ENCODE measurements at regions not wholly inside any gene's neighbourhood (a gene's known extent, or its start where the extent isn't known, plus 50 kb on each side); places are given as distances from the start of the nearest gene placed in this dataset.
A peak's percentile ranks its signal among the peaks of the same experiment; 100 is the strongest.
"Not testable (repeated sequence)": the region's sequence is repeated elsewhere in the genome, so short reads cannot be mapped to it uniquely, and the experiment has no call there.

GRCh38 chr10:80938903-80939302 is 401.2 kb downstream of the SH2D4B start:
- peak in 2 of 3 donors; percentile 9 to 60 for DNase-seq (ENCODE audit: low read depth in 2 of 3, low spot score in 2 of 3)

- peak in 2 of 3 donors; percentile 9 to 27 for DNase-seq (ENCODE audit: low read depth in 2 of 3, low spot score in 2 of 3)
These were observed 407.7 kb downstream of the SH2D4B start for GRCh38 chr10:80945264-80945880.

- DNase-seq (ENCODE audit: low read depth in 2 of 3, low spot score in 2 of 3): no peak
These were observed 408.4 kb downstream of the SH2D4B start for GRCh38 chr10:80946073-80946472.

GRCh38 chr10:80946957-80947726 is 409.4 kb downstream of the SH2D4B start:
- DNase-seq (ENCODE audit: low read depth in 2 of 3, low spot score in 2 of 3): no peak

- DNase-seq (ENCODE audit: low read depth in 2 of 3, low spot score in 2 of 3): no peak
These were observed 412.1 kb downstream of the SH2D4B start for GRCh38 chr10:80949785-80950184.

GRCh38 chr10:80952436-80952835 is 414.7 kb downstream of the SH2D4B start:
- no peak for DNase-seq (ENCODE audit: low read depth in 2 of 3, low spot score in 2 of 3)

- DNase-seq (ENCODE audit: low read depth in 2 of 3, low spot score in 2 of 3): no peak
These were observed 419.5 kb downstream of the SH2D4B start for GRCh38 chr10:80957161-80957560.

GRCh38 chr10:80964179-80964578 is 426.5 kb downstream of the SH2D4B start:
- DNase-seq (ENCODE audit: low read depth in 2 of 3, low spot score in 2 of 3): no peak

GRCh38 chr10:80964955-80965614 is 427.4 kb downstream of the SH2D4B start:
- DNase-seq (ENCODE audit: low read depth in 2 of 3, low spot score in 2 of 3): no peak

GRCh38 chr10:80966326-80966986 is 428.8 kb downstream of the SH2D4B start:
- no peak for DNase-seq (ENCODE audit: low read depth in 2 of 3, low spot score in 2 of 3)

GRCh38 chr10:80967357-80967756 is 429.7 kb downstream of the SH2D4B start:
- DNase-seq (ENCODE audit: low read depth in 2 of 3, low spot score in 2 of 3): not testable (repeated sequence)

GRCh38 chr10:80968903-80969302 is 431.2 kb downstream of the SH2D4B start:
- DNase-seq (ENCODE audit: low read depth in 2 of 3, low spot score in 2 of 3): no peak

- no peak for DNase-seq (ENCODE audit: low read depth in 2 of 3, low spot score in 2 of 3)
These were observed 433.8 kb downstream of the SH2D4B start for GRCh38 chr10:80971461-80971860.

GRCh38 chr10:80976658-80977057 is 439.0 kb downstream of the SH2D4B start:
- no peak for DNase-seq (ENCODE audit: low read depth in 2 of 3, low spot score in 2 of 3)

- no peak for DNase-seq (ENCODE audit: low read depth in 2 of 3, low spot score in 2 of 3)
These were observed 447.4 kb downstream of the SH2D4B start for GRCh38 chr10:80985102-80985501.

GRCh38 chr10:80986596-80986995 is 448.9 kb downstream of the SH2D4B start:
- DNase-seq (ENCODE audit: low read depth in 2 of 3, low spot score in 2 of 3): no peak

GRCh38 chr10:80988755-80989154 is 451.1 kb downstream of the SH2D4B start:
- DNase-seq (ENCODE audit: low read depth in 2 of 3, low spot score in 2 of 3): no peak

- DNase-seq (ENCODE audit: low read depth in 2 of 3, low spot score in 2 of 3): no peak
These were observed 459.0 kb downstream of the SH2D4B start for GRCh38 chr10:80996615-80997193.

- DNase-seq (ENCODE audit: low read depth in 2 of 3, low spot score in 2 of 3): no peak
These were observed 463.1 kb downstream of the SH2D4B start for GRCh38 chr10:81000781-81001180.

- no peak for DNase-seq (ENCODE audit: low read depth in 2 of 3, low spot score in 2 of 3)
These were observed 464.7 kb downstream of the SH2D4B start for GRCh38 chr10:81002382-81002781.

GRCh38 chr10:81007872-81008271 is 470.2 kb downstream of the SH2D4B start:
- DNase-seq (ENCODE audit: low read depth in 2 of 3, low spot score in 2 of 3): no peak
